HL-60 (cell line): ENCODE measurements at regions not wholly inside any gene's neighbourhood (a gene's known extent, or its start where the extent isn't known, plus 50 kb on each side); places are given as distances from the start of the nearest gene placed in this dataset.

ENCODE experiments used
- DNase-seq, 2 experiments: peaks; one replicate each; pipeline ENCODE4 v3.0.0-alpha.2; 2010 to 2020; ENCODE audit warnings: low read depth in 1 of 2, low spot score in 1 of 2
- H3K27ac ChIP-seq: fragments of 250-450 bp; sonication (Bioruptor Pico); replicated peaks from 2 replicates; pipeline ENCODE4 v1.5.1; 2020; ENCODE audit warnings: mild to moderate bottlenecking, moderate library complexity
- H3K27me3 ChIP-seq: fragments of 250-450 bp; sonication (Bioruptor Pico); 2 replicates; pipeline ENCODE4 v1.5.1; 2021; ENCODE audit warnings: mild to moderate bottlenecking, moderate library complexity; ENCODE audit not compliant: insufficient read depth, poor library complexity, severe bottlenecking
- H3K4me3 ChIP-seq: replicated peaks from 2 replicates; pipeline ENCODE4 v1.5.1; 2011; ENCODE audit warnings: mild to moderate bottlenecking, control low read depth, low read length; ENCODE audit not compliant: insufficient read depth
- CTCF ChIP-seq: IDR thresholded peaks from one replicate; pipeline ENCODE4 v1.5.1; 2011; ENCODE audit warnings: low read length, control low read depth, inconsistent platforms; ENCODE audit not compliant: insufficient read depth
- GABPA ChIP-seq: IDR thresholded peaks from 2 replicates; pipeline ENCODE4 v1.6.1; 2012; ENCODE audit warnings: low read depth
- POLR2AphosphoS5 ChIP-seq: IDR thresholded peaks from 2 replicates; pipeline ENCODE4 v1.6.1; 2012; ENCODE audit warnings: low read depth
- REST ChIP-seq: IDR thresholded peaks from 2 replicates; pipeline ENCODE4 v1.6.1; 2012; ENCODE audit warnings: low read depth; ENCODE audit not compliant: insufficient replicate concordance
- SPI1 ChIP-seq: IDR thresholded peaks from 2 replicates; pipeline ENCODE4 v1.6.1; 2012; ENCODE audit warnings: low read depth, mild to moderate bottlenecking, borderline replicate concordance

- Histone ChIP-seq H3K27ac (no peak overlapping the region), H3K4me3 (no peak overlapping the region), H3K27me3 (no peaks in the 10 kb centered on the region)
- TF ChIP-seq POLR2AphosphoS5 (no peak), SPI1 (no peak), REST (no peak), GABPA (no peak), CTCF (no peak)
- DNase-seq, result no peak
These were observed 531.2 kb upstream of the MGAT4C start for GRCh38 chr12:86787419-86787818.

- TF ChIP-seq POLR2AphosphoS5, result no peak
- no peak for TF ChIP-seq GABPA
- no peak for TF ChIP-seq CTCF
- TF ChIP-seq REST, result no peak
- no peak for TF ChIP-seq SPI1
- H3K27ac ChIP-seq, result no peak overlapping the region
- no peaks in the 10 kb centered on the region for H3K27me3 ChIP-seq
- no peak overlapping the region for H3K4me3 ChIP-seq
- DNase-seq, result no peak
These were observed 521.1 kb upstream of the MGAT4C start for GRCh38 chr12:86777325-86777724.

GRCh38 chr12:86774841-86775388 lies 518.7 kb upstream of the MGAT4C start:
- H3K4me3 ChIP-seq, result no peak overlapping the region
- no peaks in the 10 kb centered on the region for H3K27me3 ChIP-seq
- TF ChIP-seq GABPA (no peak), CTCF (no peak), SPI1 (no peak), REST (no peak), POLR2AphosphoS5 (no peak)
- no peak for DNase-seq
- H3K27ac ChIP-seq, result no peak overlapping the region
